ENCODE measurements at regions not wholly inside any gene's neighbourhood (a gene's known extent, or its start where the extent isn't known, plus 50 kb on each side); places are given as distances from the start of the nearest gene placed in this dataset.

DNA sequence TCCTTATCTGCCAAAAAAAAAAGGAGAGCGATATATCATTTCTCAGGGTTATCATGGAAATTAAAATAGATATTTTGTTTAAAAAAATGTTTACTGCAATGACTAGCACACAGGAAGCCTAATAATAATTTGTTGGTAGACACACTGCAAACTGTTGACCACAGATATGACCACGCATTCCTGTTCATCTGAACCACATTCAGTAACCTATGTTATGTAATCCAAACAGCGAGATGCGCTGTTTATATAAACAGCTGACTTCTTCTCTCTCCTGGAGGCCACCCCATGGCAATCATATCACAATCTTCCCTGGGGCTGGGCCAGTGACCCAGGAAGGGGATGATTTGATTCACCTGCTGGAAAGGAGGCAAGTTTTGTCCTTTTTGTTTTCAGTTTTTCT lies 129.3 kb upstream of the UST start:
- Histone ChIP-seq H3K27ac (ENCODE audit: low read depth, low read length) (no peak overlapping the region), H3K36me3 (ENCODE audit: control insufficient read depth, insufficient read depth, low read length) (no peaks in the 10 kb centered on the region), H3K4ac (ENCODE audit: low read depth, low read length) (no peak overlapping the region), H4K5ac (ENCODE audit: low read length) (no peak overlapping the region), H3K4me1 (ENCODE audit: control insufficient read depth, low read depth, low read length) (no peaks in the 10 kb centered on the region), H2BK15ac (replicated peaks; ENCODE audit: low read depth) (no peak overlapping the region), H3K4me3 (ENCODE audit: low read length) (no peak overlapping the region), H3K79me1 (ENCODE audit: low read length) (no peaks in the 10 kb centered on the region), H3K27me3 (ENCODE audit: insufficient read depth, low read length, poor library complexity) (no peaks in the 10 kb centered on the region), H3K79me2 (ENCODE audit: control insufficient read depth, insufficient read depth, low read length) (no peaks in the 10 kb centered on the region), H3K56ac (ENCODE audit: low read length) (no peak overlapping the region), H2BK120ac (ENCODE audit: low read depth, low read length) (no peak overlapping the region), H4K8ac (ENCODE audit: low read depth, low read length) (no peak overlapping the region), H3K23ac (ENCODE audit: low read length) (no peak overlapping the region), H2AK5ac (ENCODE audit: low read length) (no peak overlapping the region), H2BK5ac (ENCODE audit: low read length) (no peak overlapping the region), H3K9ac (ENCODE audit: low read length) (no peak overlapping the region), H3K4me2 (ENCODE audit: low read length) (no peak overlapping the region), H3K18ac (ENCODE audit: low read length) (no peak overlapping the region)
- DNase-seq: no peak
- WGBS (ENCODE audit: extremely low coverage, insufficient coverage, low lambda C conversion rate): no CpG with 5 or more reads among the region's 4 CpGs

DNA sequence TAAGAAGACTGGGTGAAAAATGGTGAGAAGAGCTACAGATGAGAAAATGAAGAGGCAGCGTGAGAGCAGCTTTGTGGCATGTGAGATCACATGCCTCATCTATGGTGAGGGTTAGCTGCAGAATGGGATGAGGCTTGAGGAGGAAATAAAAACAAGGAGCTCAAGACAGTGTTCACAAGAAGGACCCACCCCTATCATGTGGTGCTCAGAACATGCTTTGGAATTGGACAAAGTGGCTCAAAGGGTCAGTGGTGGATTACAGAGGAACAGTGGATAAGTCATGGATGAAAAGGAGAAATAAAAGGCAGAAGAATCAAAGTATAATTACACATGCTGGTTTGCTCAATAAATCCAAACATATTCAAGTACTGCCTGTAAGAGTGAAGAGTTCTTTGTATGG lies 126.9 kb upstream of the UST start:
- no peak overlapping the region for H3K4me2 ChIP-seq (ENCODE audit: low read length)
- H4K8ac ChIP-seq (ENCODE audit: low read depth, low read length): no peak overlapping the region
- no peak overlapping the region for H3K4ac ChIP-seq (ENCODE audit: low read depth, low read length)
- no CpG with 5 or more reads among the region's 1 CpG for WGBS (ENCODE audit: extremely low coverage, insufficient coverage, low lambda C conversion rate)
- no peaks in the 10 kb centered on the region for H3K79me1 ChIP-seq (ENCODE audit: low read length)
- no peak overlapping the region for H3K18ac ChIP-seq (ENCODE audit: low read length)
- H3K23ac ChIP-seq (ENCODE audit: low read length): no peak overlapping the region
- no peak overlapping the region for H3K27ac ChIP-seq (ENCODE audit: low read depth, low read length)
- no peak for DNase-seq
- no peak overlapping the region for H2BK5ac ChIP-seq (ENCODE audit: low read length)
- no peak overlapping the region for H2AK5ac ChIP-seq (ENCODE audit: low read length)
- no peak overlapping the region for H2BK120ac ChIP-seq (ENCODE audit: low read depth, low read length)
- H3K4me3 ChIP-seq (ENCODE audit: low read length): no peak overlapping the region
- H3K79me2 ChIP-seq (ENCODE audit: control insufficient read depth, insufficient read depth, low read length): no peaks in the 10 kb centered on the region
- no peaks in the 10 kb centered on the region for H3K27me3 ChIP-seq (ENCODE audit: insufficient read depth, low read length, poor library complexity)
- H2BK15ac ChIP-seq (replicated peaks; ENCODE audit: low read depth): no peak overlapping the region
- H3K36me3 ChIP-seq (ENCODE audit: control insufficient read depth, insufficient read depth, low read length): no peaks in the 10 kb centered on the region
- H3K9ac ChIP-seq (ENCODE audit: low read length): no peak overlapping the region
- H3K56ac ChIP-seq (ENCODE audit: low read length): no peak overlapping the region
- no peaks in the 10 kb centered on the region for H3K4me1 ChIP-seq (ENCODE audit: control insufficient read depth, low read depth, low read length)
- H4K5ac ChIP-seq (ENCODE audit: low read length): no peak overlapping the region

DNA sequence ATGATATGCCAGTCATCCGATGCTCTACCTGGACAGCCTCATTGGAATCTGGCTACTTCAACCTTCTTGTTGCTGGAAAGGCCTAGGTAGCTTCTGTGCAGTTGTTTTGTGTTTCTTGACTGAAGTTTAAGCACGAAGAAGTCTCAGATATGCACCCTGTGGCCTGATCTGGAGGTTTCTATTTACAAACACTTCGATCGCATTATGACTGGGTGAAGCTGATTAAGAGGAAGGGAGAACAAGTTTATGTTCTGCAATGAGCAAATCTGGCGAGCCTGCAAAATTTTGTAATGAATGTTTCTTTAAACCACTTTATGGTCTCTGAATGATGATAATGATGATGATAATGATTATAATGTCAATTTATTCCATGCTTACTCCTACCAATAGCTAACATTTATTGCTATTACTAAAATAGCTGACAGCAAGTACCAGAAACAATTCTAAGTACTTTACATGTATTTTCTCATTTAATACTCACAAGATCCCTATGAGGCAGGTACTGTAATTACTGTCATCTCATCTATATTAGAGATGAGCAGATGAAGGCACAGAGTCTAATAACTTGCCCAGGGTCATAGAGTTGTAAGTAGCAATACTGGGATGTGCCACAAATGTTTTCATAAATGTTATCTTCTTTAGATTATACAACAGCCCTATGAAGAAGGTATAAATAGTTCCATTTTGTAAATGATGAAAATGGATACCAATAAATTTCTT lies 126.1 kb upstream of the UST start:
- no peak overlapping the region for H4K8ac ChIP-seq (ENCODE audit: low read depth, low read length)
- H3K56ac ChIP-seq (ENCODE audit: low read length): no peak overlapping the region
- H3K4me2 ChIP-seq (ENCODE audit: low read length): no peak overlapping the region
- H3K18ac ChIP-seq (ENCODE audit: low read length): no peak overlapping the region
- no peak overlapping the region for H3K23ac ChIP-seq (ENCODE audit: low read length)
- DNase-seq: no peak
- no peak overlapping the region for H2BK5ac ChIP-seq (ENCODE audit: low read length)
- no peak overlapping the region for H3K4me3 ChIP-seq (ENCODE audit: low read length)
- no peaks in the 10 kb centered on the region for H3K36me3 ChIP-seq (ENCODE audit: control insufficient read depth, insufficient read depth, low read length)
- H3K4me1 ChIP-seq (ENCODE audit: control insufficient read depth, low read depth, low read length): no peaks in the 10 kb centered on the region
- H2BK120ac ChIP-seq (ENCODE audit: low read depth, low read length): no peak overlapping the region
- no peak overlapping the region for H2BK15ac ChIP-seq (replicated peaks; ENCODE audit: low read depth)
- H3K9ac ChIP-seq (ENCODE audit: low read length): no peak overlapping the region
- no peak overlapping the region for H3K4ac ChIP-seq (ENCODE audit: low read depth, low read length)
- H4K5ac ChIP-seq (ENCODE audit: low read length): no peak overlapping the region
- no peaks in the 10 kb centered on the region for H3K79me2 ChIP-seq (ENCODE audit: control insufficient read depth, insufficient read depth, low read length)
- WGBS (ENCODE audit: extremely low coverage, insufficient coverage, low lambda C conversion rate): no CpG with 5 or more reads among the region's 5 CpGs
- no peak overlapping the region for H3K27ac ChIP-seq (ENCODE audit: low read depth, low read length)
- no peaks in the 10 kb centered on the region for H3K27me3 ChIP-seq (ENCODE audit: insufficient read depth, low read length, poor library complexity)
- no peak overlapping the region for H2AK5ac ChIP-seq (ENCODE audit: low read length)
- H3K79me1 ChIP-seq (ENCODE audit: low read length): no peaks in the 10 kb centered on the region

DNA sequence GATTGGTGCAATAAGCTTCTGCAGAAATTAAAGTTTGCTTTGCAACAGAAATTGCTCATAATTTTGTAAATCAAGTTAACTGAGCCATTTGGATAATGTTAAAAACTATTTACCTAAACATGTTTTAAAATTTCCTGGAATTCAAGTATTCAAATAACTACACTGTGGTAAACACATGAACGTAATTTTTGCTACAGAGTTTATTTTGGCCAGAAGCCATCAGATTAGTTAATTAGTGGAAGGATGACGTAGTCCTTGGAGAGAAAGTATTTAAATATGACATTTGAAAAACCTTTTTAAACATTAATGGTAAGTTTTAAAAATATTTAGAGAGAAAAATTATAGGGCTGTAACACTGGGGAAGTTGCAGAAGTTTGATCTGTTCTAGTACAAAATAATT lies 121.2 kb upstream of the UST start:
- H3K23ac ChIP-seq (ENCODE audit: low read length): no peak overlapping the region
- WGBS (ENCODE audit: extremely low coverage, insufficient coverage, low lambda C conversion rate): no CpG with 5 or more reads among the region's 2 CpGs
- no peak overlapping the region for H3K4ac ChIP-seq (ENCODE audit: low read depth, low read length)
- H2BK120ac ChIP-seq (ENCODE audit: low read depth, low read length): no peak overlapping the region
- H3K27me3 ChIP-seq (ENCODE audit: insufficient read depth, low read length, poor library complexity): no peaks in the 10 kb centered on the region
- no peak overlapping the region for H4K5ac ChIP-seq (ENCODE audit: low read length)
- H3K9ac ChIP-seq (ENCODE audit: low read length): no peak overlapping the region
- no peak overlapping the region for H2AK5ac ChIP-seq (ENCODE audit: low read length)
- H3K4me2 ChIP-seq (ENCODE audit: low read length): no peak overlapping the region
- H2BK5ac ChIP-seq (ENCODE audit: low read length): no peak overlapping the region
- no peak overlapping the region for H4K8ac ChIP-seq (ENCODE audit: low read depth, low read length)
- no peak overlapping the region for H2BK15ac ChIP-seq (replicated peaks; ENCODE audit: low read depth)
- no peaks in the 10 kb centered on the region for H3K36me3 ChIP-seq (ENCODE audit: control insufficient read depth, insufficient read depth, low read length)
- H3K27ac ChIP-seq (ENCODE audit: low read depth, low read length): no peak overlapping the region
- no peaks in the 10 kb centered on the region for H3K4me1 ChIP-seq (ENCODE audit: control insufficient read depth, low read depth, low read length)
- no peaks in the 10 kb centered on the region for H3K79me1 ChIP-seq (ENCODE audit: low read length)
- H3K56ac ChIP-seq (ENCODE audit: low read length): no peak overlapping the region
- DNase-seq: no peak
- H3K18ac ChIP-seq (ENCODE audit: low read length): no peak overlapping the region
- no peaks in the 10 kb centered on the region for H3K79me2 ChIP-seq (ENCODE audit: control insufficient read depth, insufficient read depth, low read length)
- H3K4me3 ChIP-seq (ENCODE audit: low read length): no peak overlapping the region

DNA sequence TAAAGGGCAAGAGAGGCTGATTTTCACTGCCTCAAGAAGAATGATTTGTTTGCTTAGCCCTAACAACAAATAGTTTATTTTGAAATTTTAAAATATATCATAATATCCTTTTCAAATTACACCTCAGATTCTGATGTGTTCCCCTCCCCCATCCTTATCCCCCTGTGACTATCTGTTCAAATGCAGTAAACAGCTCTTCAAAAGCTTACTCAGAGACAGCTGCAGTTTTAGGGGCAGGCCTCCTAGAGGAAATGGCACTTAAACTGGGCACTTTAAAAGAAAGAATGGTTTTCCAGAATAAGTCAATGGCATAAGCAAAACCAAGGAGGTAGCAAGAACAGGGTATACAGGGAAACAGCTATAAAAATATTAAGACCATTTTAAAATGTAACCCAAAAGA lies 118.6 kb upstream of the UST start:
- Histone ChIP-seq H3K27ac (ENCODE audit: low read depth, low read length) (no peak overlapping the region), H3K4ac (ENCODE audit: low read depth, low read length) (no peak overlapping the region), H3K23ac (ENCODE audit: low read length) (no peak overlapping the region), H3K36me3 (ENCODE audit: control insufficient read depth, insufficient read depth, low read length) (no peaks in the 10 kb centered on the region), H3K4me3 (ENCODE audit: low read length) (no peak overlapping the region), H3K4me1 (ENCODE audit: control insufficient read depth, low read depth, low read length) (no peaks in the 10 kb centered on the region), H4K8ac (ENCODE audit: low read depth, low read length) (no peak overlapping the region), H3K18ac (ENCODE audit: low read length) (no peak overlapping the region), H3K27me3 (ENCODE audit: insufficient read depth, low read length, poor library complexity) (no peaks in the 10 kb centered on the region), H2BK5ac (ENCODE audit: low read length) (no peak overlapping the region), H3K9ac (ENCODE audit: low read length) (no peak overlapping the region), H4K5ac (ENCODE audit: low read length) (no peak overlapping the region), H2BK120ac (ENCODE audit: low read depth, low read length) (no peak overlapping the region), H2AK5ac (ENCODE audit: low read length) (no peak overlapping the region), H3K4me2 (ENCODE audit: low read length) (no peak overlapping the region), H3K79me2 (ENCODE audit: control insufficient read depth, insufficient read depth, low read length) (no peaks in the 10 kb centered on the region), H3K56ac (ENCODE audit: low read length) (no peak overlapping the region), H3K79me1 (ENCODE audit: low read length) (no peaks in the 10 kb centered on the region), H2BK15ac (replicated peaks; ENCODE audit: low read depth) (no peak overlapping the region)
- no peak for DNase-seq

DNA sequence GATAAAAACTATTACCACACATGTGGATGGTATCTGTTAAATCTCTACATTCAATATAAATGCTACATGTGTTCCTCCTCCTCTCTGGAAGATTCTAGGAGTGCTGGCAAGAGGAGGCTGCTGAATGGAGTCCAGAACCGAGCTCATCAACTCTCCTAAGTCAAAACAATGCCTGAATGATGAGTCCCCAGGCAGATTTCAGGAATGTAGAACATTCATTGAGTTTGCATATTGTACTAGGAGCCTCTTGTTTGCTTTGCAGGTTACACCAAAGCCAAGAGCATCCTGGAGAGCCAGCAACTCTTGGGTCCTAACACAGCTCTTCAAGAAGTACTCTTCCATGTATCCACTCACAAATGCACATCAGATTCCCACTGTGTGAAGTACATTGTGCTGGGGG lies 117.6 kb upstream of the UST start:
- Histone ChIP-seq H3K79me1 (ENCODE audit: low read length) (no peaks in the 10 kb centered on the region), H2BK120ac (ENCODE audit: low read depth, low read length) (peak overlapping the region; percentile 14), H3K23ac (ENCODE audit: low read length) (no peak overlapping the region), H3K4ac (ENCODE audit: low read depth, low read length) (no peak overlapping the region), H4K5ac (ENCODE audit: low read length) (no peak overlapping the region), H3K27me3 (ENCODE audit: insufficient read depth, low read length, poor library complexity) (no peaks in the 10 kb centered on the region), H3K9ac (ENCODE audit: low read length) (no peak overlapping the region), H3K36me3 (ENCODE audit: control insufficient read depth, insufficient read depth, low read length) (no peaks in the 10 kb centered on the region), H4K8ac (ENCODE audit: low read depth, low read length) (no peak overlapping the region), H2BK5ac (ENCODE audit: low read length) (no peak overlapping the region), H3K56ac (ENCODE audit: low read length) (no peak overlapping the region), H3K4me3 (ENCODE audit: low read length) (no peak overlapping the region), H3K27ac (ENCODE audit: low read depth, low read length) (no peak overlapping the region), H3K4me2 (ENCODE audit: low read length) (no peak overlapping the region), H2AK5ac (ENCODE audit: low read length) (no peak overlapping the region), H3K18ac (ENCODE audit: low read length) (peak overlapping the region; percentile 84), H3K4me1 (ENCODE audit: control insufficient read depth, low read depth, low read length) (no peaks in the 10 kb centered on the region), H3K79me2 (ENCODE audit: control insufficient read depth, insufficient read depth, low read length) (no peaks in the 10 kb centered on the region), H2BK15ac (replicated peaks; ENCODE audit: low read depth) (no peak overlapping the region)
- WGBS (ENCODE audit: extremely low coverage, insufficient coverage, low lambda C conversion rate): no CpG with 5 or more reads among the region's 1 CpG
- DNase-seq: peak; percentile 72
